ENCODE measurements at regions not wholly inside any gene's neighbourhood (a gene's known extent, or its start where the extent isn't known, plus 50 kb on each side); places are given as distances from the start of the nearest gene placed in this dataset.

GRCh38 chr10:23675585-23675984 is 236.7 kb downstream of the OTUD1 start (continued):
- no peak for TF ChIP-seq GABPA (IDR thresholded peaks at IDR 0.05; ENCODE audit: borderline replicate concordance, insufficient read depth, low read length)
- TF ChIP-seq TBP (IDR thresholded peaks at IDR 0.05; ENCODE audit: low read depth, low read length): no peak
